Breast epithelium (tissue), 3 donors: ENCODE measurements at regions not wholly inside any gene's neighbourhood (a gene's known extent, or its start where the extent isn't known, plus 50 kb on each side); places are given as distances from the start of the nearest gene placed in this dataset.
"Not testable (repeated sequence)": the region's sequence is repeated elsewhere in the genome, so short reads cannot be mapped to it uniquely, and the experiment has no call there.

Source experiments
- POLR2AphosphoS5 ChIP-seq, 3 donors: sonication (generic); formaldehyde crosslinking; IDR thresholded peaks; one replicate each; pipeline ENCODE4 v1.6.1; 2017; ENCODE audit warnings: antibody characterized with exemption in 3 of 3
- TF ChIP-seq, protein P1 (sequence below), 3 donors: fragments of 450-650 bp; IDR thresholded peaks; one replicate each; pipeline ENCODE4 v1.5.1; 2016 to 2017; ENCODE audit warnings: antibody characterized with exemption in 3 of 3, mild to moderate bottlenecking in 3 of 3, moderate library complexity in 3 of 3

DNA sequence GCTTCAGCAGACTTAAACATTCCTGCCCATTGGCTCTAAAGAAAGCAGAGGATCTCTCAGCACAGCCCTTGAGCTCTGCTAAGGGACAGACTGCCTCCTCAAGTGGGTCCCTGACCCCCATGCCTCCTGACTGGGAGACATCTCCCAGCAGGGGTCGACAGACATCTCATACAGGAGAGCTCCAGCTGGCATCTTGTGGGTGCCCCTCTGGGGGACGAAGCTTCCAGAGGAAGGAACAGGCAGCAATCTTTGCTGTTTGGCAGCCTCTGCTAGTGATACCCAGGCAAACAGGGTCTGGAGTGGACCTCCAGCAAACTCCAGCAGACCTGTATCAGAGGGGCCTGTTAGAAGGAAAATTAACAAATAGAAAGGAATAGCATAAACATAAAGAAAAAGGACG, 485.1 kb downstream of the ATP23 start:
- TF ChIP-seq, protein P1, sequence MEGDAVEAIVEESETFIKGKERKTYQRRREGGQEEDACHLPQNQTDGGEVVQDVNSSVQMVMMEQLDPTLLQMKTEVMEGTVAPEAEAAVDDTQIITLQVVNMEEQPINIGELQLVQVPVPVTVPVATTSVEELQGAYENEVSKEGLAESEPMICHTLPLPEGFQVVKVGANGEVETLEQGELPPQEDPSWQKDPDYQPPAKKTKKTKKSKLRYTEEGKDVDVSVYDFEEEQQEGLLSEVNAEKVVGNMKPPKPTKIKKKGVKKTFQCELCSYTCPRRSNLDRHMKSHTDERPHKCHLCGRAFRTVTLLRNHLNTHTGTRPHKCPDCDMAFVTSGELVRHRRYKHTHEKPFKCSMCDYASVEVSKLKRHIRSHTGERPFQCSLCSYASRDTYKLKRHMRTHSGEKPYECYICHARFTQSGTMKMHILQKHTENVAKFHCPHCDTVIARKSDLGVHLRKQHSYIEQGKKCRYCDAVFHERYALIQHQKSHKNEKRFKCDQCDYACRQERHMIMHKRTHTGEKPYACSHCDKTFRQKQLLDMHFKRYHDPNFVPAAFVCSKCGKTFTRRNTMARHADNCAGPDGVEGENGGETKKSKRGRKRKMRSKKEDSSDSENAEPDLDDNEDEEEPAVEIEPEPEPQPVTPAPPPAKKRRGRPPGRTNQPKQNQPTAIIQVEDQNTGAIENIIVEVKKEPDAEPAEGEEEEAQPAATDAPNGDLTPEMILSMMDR (IDR thresholded peaks at IDR 0.05) = not testable (repeated sequence)
- TF ChIP-seq POLR2AphosphoS5 (IDR thresholded peaks at IDR 0.05) = not testable (repeated sequence)
